ENCODE measurements at regions not wholly inside any gene's neighbourhood (a gene's known extent, or its start where the extent isn't known, plus 50 kb on each side); places are given as distances from the start of the nearest gene placed in this dataset. TPM values are rescaled to one million over a fixed set of nuclear protein-coding genes. Genes with fewer than 3 reads are reported as not detected.

- no peaks in the 10 kb centered on the region for H3K4me1 ChIP-seq
- TF ChIP-seq POLR2A (IDR thresholded peaks at IDR 0.05) (no peak), EP300 (IDR thresholded peaks at IDR 0.05) (no peak), CTCF (IDR thresholded peaks at IDR 0.05) (no peak)
- no peak overlapping the region for H3K4me3 ChIP-seq
- DNase-seq (ENCODE audit: low spot score in 2 of 2), result no peak
- H3K27ac ChIP-seq, result no peak overlapping the region
- H3K27me3 ChIP-seq, result no peaks in the 10 kb centered on the region
- 47 to 63% methylated on average over 4 of the region's 4 CpGs for WGBS, 2 donors
- H3K36me3 ChIP-seq, result no peaks in the 10 kb centered on the region
- no peaks in the 10 kb centered on the region for H3K9me3 ChIP-seq
Measured at GRCh38 chr4:124596816-124597215, 115.7 kb downstream of the ANKRD50 start.

- Histone ChIP-seq H3K9me3 (no peaks in the 10 kb centered on the region), H3K36me3 (peaks cover 0 to 6% (median 0%) of the 10 kb centered on the region in 3 donors), H3K27ac (no peak overlapping the region), H3K27me3 (no peaks in the 10 kb centered on the region), H3K4me3 (no peak overlapping the region), H3K4me1 (no peaks in the 10 kb centered on the region)
- 42 to 54% methylated on average over 2 of the region's 2 CpGs for WGBS, 2 donors
- no peak for TF ChIP-seq EP300 (IDR thresholded peaks at IDR 0.05)
- no peak for TF ChIP-seq POLR2A (IDR thresholded peaks at IDR 0.05)
- TF ChIP-seq CTCF (IDR thresholded peaks at IDR 0.05), result no peak
- no peak for DNase-seq (ENCODE audit: low spot score in 2 of 2)
Measured at GRCh38 chr4:124610211-124610610, 102.3 kb downstream of the ANKRD50 start.

Small RNA genes in the stretch of these regions (small RNA-seq; reads per million reads assigned to genes)
- not detected for gene AC093767.1
